Sigmoid colon (tissue), 6 donors: ENCODE measurements at regions not wholly inside any gene's neighbourhood (a gene's known extent, or its start where the extent isn't known, plus 50 kb on each side); places are given as distances from the start of the nearest gene placed in this dataset.

Experiments
- DNase-seq: peaks from one replicate; pipeline ENCODE4 v3.0.0-alpha.2; 2019
- H3K27ac ChIP-seq, 4 donors: fragments of 200-600 bp; sonication (generic); one replicate each; pipeline ENCODE4 v1.5.1; 2016 to 2019; ENCODE audit warnings: mild to moderate bottlenecking in 1 of 4
- H3K27me3 ChIP-seq, 3 donors: fragments of 200-600 bp; sonication (generic); one replicate each; pipeline ENCODE4 v1.5.1; 2019; ENCODE audit warnings: mild to moderate bottlenecking in 1 of 3
- H3K36me3 ChIP-seq, 4 donors: fragments of 200-600 bp; sonication (generic); one replicate each; pipeline ENCODE4 v1.5.1; 2016 to 2019
- H3K4me1 ChIP-seq, 4 donors: fragments of 200-600 bp; sonication (generic); one replicate each; pipeline ENCODE4 v1.5.1; 2017 to 2019
- H3K4me3 ChIP-seq, 4 donors: fragments of 200-600 bp; sonication (generic); one replicate each; pipeline ENCODE4 v1.5.1; 2017 to 2019; ENCODE audit warnings: mild to moderate bottlenecking in 2 of 4, moderate library complexity in 1 of 4
- H3K9me3 ChIP-seq, 4 donors: fragments of 200-600 bp in 3 of 4; sonication (generic) in 3 of 4; one replicate each; pipeline versions ENCODE4 v1.5.1 to v1.6.1; 2013 to 2019
- CTCF ChIP-seq, 4 experiments: fragments of 450-650 bp in 3 of 4; fragments of 200-600 bp in 1 of 4; IDR thresholded peaks; one replicate each; pipeline ENCODE4 v1.5.1; 2016 to 2019; ENCODE audit warnings: antibody characterized with exemption in 4 of 4, mild to moderate bottlenecking in 3 of 4, moderate library complexity in 2 of 4
- EP300 ChIP-seq, 4 donors: sonication (generic); formaldehyde crosslinking; IDR thresholded peaks; one replicate each; pipeline ENCODE4 v1.6.1; 2017; ENCODE audit warnings: antibody characterized with exemption in 4 of 4
- POLR2A ChIP-seq, 2 donors: fragments of 450-650 bp; IDR thresholded peaks; one replicate each; pipeline ENCODE4 v1.6.1; 2016; ENCODE audit warnings: antibody characterized with exemption in 2 of 2, mild to moderate bottlenecking in 2 of 2, moderate library complexity in 2 of 2
- POLR2AphosphoS5 ChIP-seq, 4 donors: sonication (generic); formaldehyde crosslinking; IDR thresholded peaks; one replicate each; pipeline ENCODE4 v1.6.1; 2017; ENCODE audit warnings: antibody characterized with exemption in 4 of 4
- WGBS, 2 donors: extraction: QIAGEN DNeasy Blood & Tissue Kit; methylation state at CpG; one replicate each; pipeline ENCODE4 v1.1.7; 2013; 5-methylcytosine and 5-hydroxymethylcytosine counted together
- intact Hi-C: fragments of 100-400 bp; cut with DNase I; formaldehyde crosslinking; loops from one replicate; pipeline ENCODE4 v1.15.1; 2023
- donor health status: healthy with polysubstance abuse.
- donor health status: healthy.

GRCh38 chr1:58346036-58346355 is 200.5 kb downstream of the OMA1 start:
- Histone ChIP-seq H3K27ac (no peak overlapping the region), H3K36me3 (no peaks in the 10 kb centered on the region), H3K27me3 (no peaks in the 10 kb centered on the region), H3K4me3 (no peak overlapping the region), H3K9me3 (no peaks in the 10 kb centered on the region), H3K4me1 (no peaks in the 10 kb centered on the region)
- 77 to 85% methylated on average over 7 of the region's 7 CpGs for WGBS, 2 donors
- DNase-seq = no peak
- intact Hi-C loops = no loop called here
- TF ChIP-seq CTCF (IDR thresholded peaks at IDR 0.05) (no peak), EP300 (IDR thresholded peaks at IDR 0.05) (no peak), POLR2A (IDR thresholded peaks at IDR 0.05) (no peak), POLR2AphosphoS5 (IDR thresholded peaks at IDR 0.05) (no peak)

GRCh38 chr1:58345215-58346035 is 201.1 kb downstream of the OMA1 start:
- H3K27me3 ChIP-seq = no peaks in the 10 kb centered on the region
- no peaks in the 10 kb centered on the region for H3K4me1 ChIP-seq
- H3K27ac ChIP-seq = no peak overlapping the region
- no peak for TF ChIP-seq EP300 (IDR thresholded peaks at IDR 0.05)
- TF ChIP-seq POLR2A (IDR thresholded peaks at IDR 0.05) = no peak
- H3K36me3 ChIP-seq = no peaks in the 10 kb centered on the region
- no peak overlapping the region for H3K4me3 ChIP-seq
- intact Hi-C loops = no loop called here
- no peak for DNase-seq
- WGBS, 2 donors = 59 to 63% methylated on average over 5 of the region's 5 CpGs
- no peaks in the 10 kb centered on the region for H3K9me3 ChIP-seq

- WGBS, 2 donors = 61 to 77% methylated on average over 4 of the region's 4 CpGs
- Histone ChIP-seq H3K9me3 (no peaks in the 10 kb centered on the region), H3K4me1 (no peaks in the 10 kb centered on the region), H3K4me3 (no peak overlapping the region), H3K36me3 (no peaks in the 10 kb centered on the region), H3K27me3 (no peaks in the 10 kb centered on the region), H3K27ac (no peak overlapping the region)
- DNase-seq = no peak
- TF ChIP-seq POLR2A (IDR thresholded peaks at IDR 0.05) = no peak
- TF ChIP-seq CTCF (IDR thresholded peaks at IDR 0.05) = no peak
- no peak for TF ChIP-seq EP300 (IDR thresholded peaks at IDR 0.05)
- TF ChIP-seq POLR2AphosphoS5 (IDR thresholded peaks at IDR 0.05) = no peak
- intact Hi-C loops = no loop called here
Measured at GRCh38 chr1:58340185-58340584, 206.3 kb downstream of the OMA1 start.

GRCh38 chr1:58338081-58338480 is 208.4 kb downstream of the OMA1 start:
- H3K9me3 ChIP-seq = no peaks in the 10 kb centered on the region
- no peaks in the 10 kb centered on the region for H3K27me3 ChIP-seq
- no peak overlapping the region for H3K4me3 ChIP-seq
- no peak for DNase-seq
- intact Hi-C loops = no loop called here
- no peaks in the 10 kb centered on the region for H3K36me3 ChIP-seq
- H3K4me1 ChIP-seq = no peaks in the 10 kb centered on the region
- 54 to 64% methylated on average over 1 of the region's 1 CpG for WGBS, 2 donors
- TF ChIP-seq POLR2AphosphoS5 (IDR thresholded peaks at IDR 0.05) (no peak), POLR2A (IDR thresholded peaks at IDR 0.05) (no peak), CTCF (IDR thresholded peaks at IDR 0.05) (no peak), EP300 (IDR thresholded peaks at IDR 0.05) (no peak)
- no peak overlapping the region for H3K27ac ChIP-seq

- no peaks in the 10 kb centered on the region for H3K4me1 ChIP-seq
- TF ChIP-seq EP300 (IDR thresholded peaks at IDR 0.05) (no peak), POLR2A (IDR thresholded peaks at IDR 0.05) (no peak), POLR2AphosphoS5 (IDR thresholded peaks at IDR 0.05) (no peak), CTCF (IDR thresholded peaks at IDR 0.05) (no peak)
- no peak overlapping the region for H3K4me3 ChIP-seq
- H3K36me3 ChIP-seq = no peaks in the 10 kb centered on the region
- H3K27me3 ChIP-seq = no peaks in the 10 kb centered on the region
- no peaks in the 10 kb centered on the region for H3K9me3 ChIP-seq
- H3K27ac ChIP-seq = no peak overlapping the region
- WGBS, 2 donors = 87 to 91% methylated on average over 1 of the region's 1 CpG
- no peak for DNase-seq
- intact Hi-C loops = no loop called here
Measured at GRCh38 chr1:58333511-58333910, 213.0 kb downstream of the OMA1 start.
